SK-N-SH (cell line): ENCODE measurements at regions not wholly inside any gene's neighbourhood (a gene's known extent, or its start where the extent isn't known, plus 50 kb on each side); places are given as distances from the start of the nearest gene placed in this dataset.

Experiments used
- CTCF ChIA-PET: fragments of 300-600, 350-600 bp; formaldehyde crosslinking; extraction: SDS; loops from one replicate; lab custom pipeline; 2021; lab: Yijun Ruan, JAX
- POLR2A ChIA-PET: fragments of 350-600 bp; sonication (Branson Sonifier 250); formaldehyde crosslinking; extraction: SDS; loops from one replicate; lab custom pipeline; 2020; ENCODE audit warnings: antibody characterized with exemption, inconsistent platforms; lab: Yijun Ruan, JAX
- DNase-seq: peaks from one replicate; pipeline ENCODE4 v3.0.0; 2012
- H2AFZ ChIP-seq: fragments of 200-600 bp; sonication (generic); 2 replicates; pipeline ENCODE4 v1.8.1; 2016; ENCODE audit warnings: antibody characterized with exemption, mild to moderate bottlenecking, low read depth
- H3F3A ChIP-seq: fragments of 200-600 bp; sonication (generic); replicated peaks from 2 replicates; pipeline ENCODE3; 2016; ENCODE audit warnings: antibody characterized with exemption, mild to moderate bottlenecking; ENCODE audit not compliant: insufficient read depth
- H3K27ac ChIP-seq, 2 experiments: fragments of 200-500 bp in 1 of 2; fragments of 200-600 bp in 1 of 2; sonication (Bioruptor generic) in 1 of 2; sonication (generic), shearing (Covaris generic) in 1 of 2; 2 replicates each; pipeline versions ENCODE4 v1.5.1 to v1.6.1; 2014 to 2016; ENCODE audit warnings: low read depth in 2 of 2, inconsistent platforms in 1 of 2, low read length in 1 of 2, mild to moderate bottlenecking in 1 of 2, mixed read lengths in 1 of 2
- H3K27me3 ChIP-seq: fragments of 200-600 bp; sonication (generic), shearing (Covaris generic); 2 replicates; pipeline ENCODE4 v1.6.1; 2016; ENCODE audit warnings: mixed run types; ENCODE audit not compliant: insufficient read depth
- H3K36me3 ChIP-seq, 2 experiments: fragments of 200-500 bp in 1 of 2; fragments of 200-600 bp in 1 of 2; sonication (Bioruptor generic) in 1 of 2; sonication (generic) in 1 of 2; replicated peaks in 1 of 2; 2 replicates each; pipeline versions ENCODE3 to v1.5.1; 2014 to 2016; ENCODE audit warnings: low read length in 1 of 2, mild to moderate bottlenecking in 1 of 2; ENCODE audit not compliant: insufficient read depth in 2 of 2, control insufficient read depth in 1 of 2
- H3K4me1 ChIP-seq, 2 experiments: fragments of 200-500 bp in 1 of 2; fragments of 200-600 bp in 1 of 2; sonication (Bioruptor generic) in 1 of 2; sonication (generic), shearing (Covaris generic) in 1 of 2; 2 replicates each; pipeline versions ENCODE4 v1.5.1 to v1.6.1; 2014 to 2016; ENCODE audit warnings: low read depth in 1 of 2, low read length in 1 of 2, mixed run types in 1 of 2; ENCODE audit not compliant: insufficient read depth in 2 of 2, control insufficient read depth in 1 of 2
- H3K4me2 ChIP-seq: fragments of 200-600 bp; sonication (generic), shearing (Covaris generic); 2 replicates; pipeline ENCODE4 v1.6.1; 2017; ENCODE audit warnings: mixed run types
- H3K4me3 ChIP-seq, 2 experiments: fragments of 200-500 bp in 1 of 2; fragments of 200-600 bp in 1 of 2; sonication (Bioruptor generic) in 1 of 2; sonication (generic), shearing (Covaris generic) in 1 of 2; 2 replicates each; pipeline versions ENCODE4 v1.5.1 to v1.8.1; 2014 to 2016; ENCODE audit warnings: low read depth in 2 of 2, inconsistent platforms in 1 of 2, low read length in 1 of 2, mild to moderate bottlenecking in 1 of 2, mixed read lengths in 1 of 2, moderate library complexity in 1 of 2
- H3K79me2 ChIP-seq: fragments of 200-600 bp; sonication (generic); 2 replicates; pipeline ENCODE4 v1.8.1; 2017; ENCODE audit warnings: mild to moderate bottlenecking; ENCODE audit not compliant: insufficient read depth
- H3K9ac ChIP-seq: fragments of 200-600 bp; sonication (generic); 2 replicates; pipeline ENCODE4 v1.6.1; 2017; ENCODE audit warnings: mixed run types
- H3K9me2 ChIP-seq: fragments of 200-600 bp; sonication (generic); 2 replicates; pipeline ENCODE4 v1.6.1; 2017; ENCODE audit warnings: mixed run types
- H3K9me3 ChIP-seq: fragments of 200-600 bp; sonication (generic); 2 replicates; pipeline ENCODE4 v1.6.1; 2017; ENCODE audit warnings: mixed run types, mild to moderate bottlenecking, moderate library complexity
- H4K20me1 ChIP-seq: fragments of 200-600 bp; sonication (generic); 2 replicates; pipeline ENCODE4 v1.6.1; 2017; ENCODE audit warnings: mild to moderate bottlenecking, mixed run types; ENCODE audit not compliant: insufficient read depth
- EZH2phosphoT487 ChIP-seq: fragments of 200-600 bp; sonication (generic); IDR thresholded peaks from 2 replicates; pipeline ENCODE4 v1.6.1; 2017; ENCODE audit warnings: low read depth, mixed run types, mild to moderate bottlenecking, antibody characterized with exemption, moderate library complexity, borderline replicate concordance
- FOSL2 ChIP-seq: IDR thresholded peaks from 2 replicates; pipeline ENCODE4 v1.4.0; 2012; ENCODE audit warnings: low read depth, mild to moderate bottlenecking, moderate library complexity, borderline replicate concordance
- FOXJ3 ChIP-seq: sonication (generic); formaldehyde crosslinking; IDR thresholded peaks from 2 replicates; pipeline ENCODE4 v1.5.1; 2020; ENCODE audit warnings: mild to moderate bottlenecking, missing genetic modification reagents
- NFIC ChIP-seq: IDR thresholded peaks from 2 replicates; pipeline ENCODE4 v1.4.0; 2012; ENCODE audit warnings: borderline replicate concordance
- NRF1 ChIP-seq: IDR thresholded peaks from 2 replicates; pipeline ENCODE4 v1.6.1; 2012; ENCODE audit warnings: low read depth, mild to moderate bottlenecking, low read length
- RAD21 ChIP-seq: IDR thresholded peaks from 2 replicates; pipeline ENCODE4 v1.6.1; 2012; ENCODE audit warnings: mild to moderate bottlenecking, low read length
- RXRA ChIP-seq: IDR thresholded peaks from 2 replicates; pipeline ENCODE4 v1.4.0; 2012; ENCODE audit warnings: low read depth, mild to moderate bottlenecking, borderline replicate concordance
- SIN3A ChIP-seq: IDR thresholded peaks from 2 replicates; pipeline ENCODE4 v1.6.1; 2012; ENCODE audit warnings: low read depth, mild to moderate bottlenecking, low read length, moderate library complexity, borderline replicate concordance
- TAF1 ChIP-seq: IDR thresholded peaks from 2 replicates; pipeline ENCODE4 v1.6.1; 2012; ENCODE audit warnings: low read depth, mild to moderate bottlenecking, low read length, moderate library complexity, borderline replicate concordance
- TCF12 ChIP-seq: IDR thresholded peaks from 2 replicates; pipeline ENCODE4 v1.4.0; 2012
- YY1 ChIP-seq: IDR thresholded peaks from 2 replicates; pipeline ENCODE4 v1.4.0; 2012; ENCODE audit warnings: low read depth, mild to moderate bottlenecking
- WGBS: methylation state at CpG from one replicate; pipeline ENCODE4 v1.1.6; 2017; ENCODE audit warnings: low lambda C conversion rate; 5-methylcytosine and 5-hydroxymethylcytosine counted together
- TF ChIP-seq, protein P1 (sequence below): IDR thresholded peaks from 2 replicates; pipeline ENCODE4 v1.6.1; 2012; ENCODE audit warnings: mild to moderate bottlenecking, low read depth, low read length, moderate library complexity
- TF ChIP-seq, protein P2 (sequence below): IDR thresholded peaks from 2 replicates; pipeline ENCODE4 v1.4.0; 2012; ENCODE audit warnings: low read depth, borderline replicate concordance

DNA sequence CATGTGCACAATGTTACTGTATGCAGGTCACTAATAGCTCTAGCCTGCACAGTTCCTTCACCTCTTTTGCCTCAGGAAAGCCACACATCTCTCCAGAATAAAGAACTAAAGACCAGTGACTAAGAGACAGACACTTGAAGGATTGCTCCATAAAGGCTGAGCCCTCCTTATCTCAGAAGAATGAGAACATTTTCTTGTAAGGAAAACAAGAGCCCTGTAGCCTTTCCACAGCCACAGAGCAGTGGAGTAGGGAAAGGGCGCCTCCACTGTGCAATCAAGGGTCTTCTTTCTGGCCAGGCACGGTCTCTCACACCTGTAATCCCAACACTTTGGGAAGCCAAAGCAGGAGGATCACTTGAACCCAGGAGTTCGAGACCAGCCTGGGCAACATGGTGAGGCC is 202.6 kb upstream of the TMEM45B start:
- no peak for DNase-seq
- no peaks in the 10 kb centered on the region for H3K27me3 ChIP-seq
- no peak overlapping the region for H3K4me3 ChIP-seq
- H4K20me1 ChIP-seq: no peaks in the 10 kb centered on the region
- H2AFZ ChIP-seq: no peak overlapping the region
- no peaks in the 10 kb centered on the region for H3K79me2 ChIP-seq
- H3K9me2 ChIP-seq: no peaks in the 10 kb centered on the region
- H3K4me1 ChIP-seq: peaks cover 0 to 8% of the 10 kb centered on the region in 2 experiments; a peak in 1 of 4 replicates
- H3F3A ChIP-seq: no peaks in the 10 kb centered on the region
- H3K36me3 ChIP-seq: no peaks in the 10 kb centered on the region
- no peak for TF ChIP-seq SIN3A
- TF ChIP-seq RAD21: no peak
- no peak for TF ChIP-seq RXRA
- no peak for TF ChIP-seq TCF12
- TF ChIP-seq, protein P1, sequence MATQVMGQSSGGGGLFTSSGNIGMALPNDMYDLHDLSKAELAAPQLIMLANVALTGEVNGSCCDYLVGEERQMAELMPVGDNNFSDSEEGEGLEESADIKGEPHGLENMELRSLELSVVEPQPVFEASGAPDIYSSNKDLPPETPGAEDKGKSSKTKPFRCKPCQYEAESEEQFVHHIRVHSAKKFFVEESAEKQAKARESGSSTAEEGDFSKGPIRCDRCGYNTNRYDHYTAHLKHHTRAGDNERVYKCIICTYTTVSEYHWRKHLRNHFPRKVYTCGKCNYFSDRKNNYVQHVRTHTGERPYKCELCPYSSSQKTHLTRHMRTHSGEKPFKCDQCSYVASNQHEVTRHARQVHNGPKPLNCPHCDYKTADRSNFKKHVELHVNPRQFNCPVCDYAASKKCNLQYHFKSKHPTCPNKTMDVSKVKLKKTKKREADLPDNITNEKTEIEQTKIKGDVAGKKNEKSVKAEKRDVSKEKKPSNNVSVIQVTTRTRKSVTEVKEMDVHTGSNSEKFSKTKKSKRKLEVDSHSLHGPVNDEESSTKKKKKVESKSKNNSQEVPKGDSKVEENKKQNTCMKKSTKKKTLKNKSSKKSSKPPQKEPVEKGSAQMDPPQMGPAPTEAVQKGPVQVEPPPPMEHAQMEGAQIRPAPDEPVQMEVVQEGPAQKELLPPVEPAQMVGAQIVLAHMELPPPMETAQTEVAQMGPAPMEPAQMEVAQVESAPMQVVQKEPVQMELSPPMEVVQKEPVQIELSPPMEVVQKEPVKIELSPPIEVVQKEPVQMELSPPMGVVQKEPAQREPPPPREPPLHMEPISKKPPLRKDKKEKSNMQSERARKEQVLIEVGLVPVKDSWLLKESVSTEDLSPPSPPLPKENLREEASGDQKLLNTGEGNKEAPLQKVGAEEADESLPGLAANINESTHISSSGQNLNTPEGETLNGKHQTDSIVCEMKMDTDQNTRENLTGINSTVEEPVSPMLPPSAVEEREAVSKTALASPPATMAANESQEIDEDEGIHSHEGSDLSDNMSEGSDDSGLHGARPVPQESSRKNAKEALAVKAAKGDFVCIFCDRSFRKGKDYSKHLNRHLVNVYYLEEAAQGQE: no peak
- no peak for TF ChIP-seq NFIC
- no peak for TF ChIP-seq FOSL2
- TF ChIP-seq, protein P2, sequence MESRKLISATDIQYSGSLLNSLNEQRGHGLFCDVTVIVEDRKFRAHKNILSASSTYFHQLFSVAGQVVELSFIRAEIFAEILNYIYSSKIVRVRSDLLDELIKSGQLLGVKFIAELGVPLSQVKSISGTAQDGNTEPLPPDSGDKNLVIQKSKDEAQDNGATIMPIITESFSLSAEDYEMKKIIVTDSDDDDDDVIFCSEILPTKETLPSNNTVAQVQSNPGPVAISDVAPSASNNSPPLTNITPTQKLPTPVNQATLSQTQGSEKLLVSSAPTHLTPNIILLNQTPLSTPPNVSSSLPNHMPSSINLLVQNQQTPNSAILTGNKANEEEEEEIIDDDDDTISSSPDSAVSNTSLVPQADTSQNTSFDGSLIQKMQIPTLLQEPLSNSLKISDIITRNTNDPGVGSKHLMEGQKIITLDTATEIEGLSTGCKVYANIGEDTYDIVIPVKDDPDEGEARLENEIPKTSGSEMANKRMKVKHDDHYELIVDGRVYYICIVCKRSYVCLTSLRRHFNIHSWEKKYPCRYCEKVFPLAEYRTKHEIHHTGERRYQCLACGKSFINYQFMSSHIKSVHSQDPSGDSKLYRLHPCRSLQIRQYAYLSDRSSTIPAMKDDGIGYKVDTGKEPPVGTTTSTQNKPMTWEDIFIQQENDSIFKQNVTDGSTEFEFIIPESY: no peak
- TF ChIP-seq FOXJ3 (CRISPR knock-in tag): no peak
- no peak for TF ChIP-seq YY1
- TF ChIP-seq EZH2phosphoT487: no peak
- no peak for TF ChIP-seq TAF1
- TF ChIP-seq NRF1: no peak
- no peak overlapping the region for H3K4me2 ChIP-seq
- H3K27ac ChIP-seq: no peak overlapping the region
- H3K9me3 ChIP-seq: no peaks in the 10 kb centered on the region
- no peak overlapping the region for H3K9ac ChIP-seq
- ChIA-PET POLR2A (no interaction called here), CTCF (no interaction called here)
- WGBS: 56% methylated on average over 3 of the region's 3 CpGs
